ENCODE measurements at regions not wholly inside any gene's neighbourhood (a gene's known extent, or its start where the extent isn't known, plus 50 kb on each side); places are given as distances from the start of the nearest gene placed in this dataset.
"Not testable (repeated sequence)": the region's sequence is repeated elsewhere in the genome, so short reads cannot be mapped to it uniquely, and the experiment has no call there.

GRCh38 chr4:54842226-54842625, 184.5 kb downstream of the KIT start:
- no peak for DNase-seq

GRCh38 chr4:54840992-54841768, 183.4 kb downstream of the KIT start:
- DNase-seq: no peak

GRCh38 chr4:54840430-54840829, 182.7 kb downstream of the KIT start:
- DNase-seq: no peak

GRCh38 chr4:54838301-54838700, 180.5 kb downstream of the KIT start:
- DNase-seq: no peak

DNA sequence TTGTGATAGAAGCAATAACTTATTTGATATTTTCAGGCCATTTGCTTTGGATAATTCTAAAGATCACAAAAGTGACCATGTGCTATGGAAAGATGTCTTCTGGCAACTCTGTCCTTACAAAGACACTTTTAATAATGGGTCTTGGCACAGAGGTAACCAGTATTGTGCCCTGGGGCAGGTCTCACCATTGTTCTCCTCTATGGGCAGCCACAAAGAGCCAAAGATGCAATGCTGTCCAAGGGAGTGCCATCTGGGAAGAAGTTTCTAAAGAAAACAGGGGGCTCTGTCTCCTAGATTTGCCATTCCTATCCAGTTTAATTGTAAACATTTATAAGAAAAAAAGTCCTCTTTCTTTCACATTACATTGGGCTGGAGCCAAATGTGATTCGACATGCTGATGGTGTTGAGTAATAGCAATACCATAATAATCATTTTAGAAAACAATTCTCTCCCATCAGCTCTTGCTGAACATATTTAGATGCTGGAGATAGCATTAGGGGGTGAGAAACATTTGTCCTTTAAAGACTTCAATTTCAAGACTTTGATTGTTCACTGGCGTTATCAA, 179.9 kb downstream of the KIT start:
- no peak for DNase-seq

GRCh38 chr4:54828361-54828760, 170.6 kb downstream of the KIT start:
- not testable (repeated sequence) for DNase-seq

GRCh38 chr4:54823616-54824015, 165.9 kb downstream of the KIT start:
- DNase-seq: no peak

GRCh38 chr4:54819034-54819433, 161.3 kb downstream of the KIT start:
- no peak for DNase-seq

DNA sequence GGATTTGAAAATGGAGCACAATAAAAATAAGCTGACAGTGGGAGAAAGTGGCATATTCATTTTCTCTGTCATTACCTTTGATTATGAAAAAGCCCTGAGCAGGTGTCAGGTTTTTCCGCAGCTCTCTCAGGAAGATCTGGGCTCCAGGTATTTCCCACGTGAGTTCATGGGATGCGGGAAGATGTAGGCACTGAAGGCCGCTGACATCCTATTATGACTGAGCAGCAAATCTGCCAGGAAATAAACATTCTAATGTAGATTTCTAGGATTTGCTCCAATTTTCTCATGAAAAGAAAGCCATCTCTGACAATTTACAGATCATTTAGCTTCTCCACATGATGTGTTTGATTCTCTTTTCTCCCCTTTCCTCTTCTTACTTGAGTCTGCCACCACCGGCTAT, 160.7 kb downstream of the KIT start:
- no peak for DNase-seq

DNA sequence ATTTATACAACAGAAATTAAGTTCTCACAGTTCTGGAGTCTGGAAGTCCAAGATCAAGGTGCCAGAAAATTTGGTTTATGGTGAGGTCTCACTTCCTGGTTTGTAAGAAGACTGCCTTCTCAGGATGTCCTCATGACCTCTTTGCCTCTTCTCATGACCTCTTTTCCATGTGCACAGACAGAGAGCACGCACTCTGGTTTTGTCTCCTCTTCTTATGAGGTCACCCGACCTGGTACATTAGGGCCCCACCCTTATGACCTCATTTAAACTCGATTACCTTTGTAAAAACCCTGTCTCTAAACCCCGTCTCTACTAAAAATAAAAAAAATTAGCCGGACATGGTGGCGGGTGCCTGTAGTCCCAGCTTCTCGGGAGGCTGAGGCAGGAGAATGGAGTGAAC, 155.9 kb downstream of the KIT start:
- DNase-seq: no peak

- no peak for DNase-seq
Observed at GRCh38 chr4:54806351-54806750, 148.6 kb downstream of the KIT start.

DNA sequence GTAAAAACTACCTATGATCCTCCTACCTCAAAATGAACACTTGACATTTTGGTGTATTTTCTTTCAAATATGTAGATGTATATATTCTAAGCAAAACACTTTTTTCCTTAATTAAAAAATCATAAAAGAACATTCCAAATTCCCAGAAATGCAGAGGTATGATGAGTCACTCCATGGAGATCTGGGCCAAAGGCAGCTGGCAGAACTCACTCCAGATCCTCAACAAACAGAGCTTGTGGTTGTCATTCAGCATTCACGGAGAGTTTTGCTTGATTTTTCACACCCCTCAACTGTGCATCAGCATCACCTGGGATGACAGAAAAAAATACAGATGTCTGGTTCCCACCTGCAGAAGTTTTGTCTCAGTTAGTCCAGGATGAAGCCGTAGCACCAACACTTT, 144.6 kb downstream of the KIT start:
- DNase-seq: no peak

GRCh38 chr4:54800831-54801530, 143.2 kb downstream of the KIT start:
- no peak for DNase-seq

GRCh38 chr4:54794579-54794978, 136.8 kb downstream of the KIT start:
- no peak for DNase-seq

GRCh38 chr4:54793856-54794422, 136.2 kb downstream of the KIT start:
- DNase-seq: no peak

Data from activated CD4-positive, alpha-beta T cell treated with anti-CD3 and anti-CD28 coated beads for 1 hour (primary cell).